Neural crest cell (in vitro differentiated cells): ENCODE measurements at regions not wholly inside any gene's neighbourhood (a gene's known extent, or its start where the extent isn't known, plus 50 kb on each side); places are given as distances from the start of the nearest gene placed in this dataset.

Experiments
- DNase-seq: peaks from one replicate; pipeline ENCODE4 v3.0.0; 2021; ENCODE audit warnings: low read depth, mixed read lengths, low spot score
- H3K27ac Mint-ChIP-seq: one replicate; pipeline ENCODE4 v1.8.0; 2021; ENCODE audit warnings: mild to moderate bottlenecking, mixed read lengths; ENCODE audit not compliant: unreplicated experiment
- H3K27me3 Mint-ChIP-seq: 2 replicates; pipeline ENCODE4 v1.8.0; 2021; ENCODE audit warnings: low read depth, mild to moderate bottlenecking, mixed read lengths
- H3K36me3 Mint-ChIP-seq: 2 replicates; pipeline ENCODE4 v1.8.0; 2021; ENCODE audit warnings: low read depth, mild to moderate bottlenecking, mixed read lengths
- H3K4me1 Mint-ChIP-seq: 2 replicates; pipeline ENCODE4 v1.8.0; 2021; ENCODE audit warnings: mixed read lengths
- H3K4me3 Mint-ChIP-seq: one replicate; pipeline ENCODE4 v1.8.0; 2021; ENCODE audit warnings: mild to moderate bottlenecking, mixed read lengths
- H3K9me3 Mint-ChIP-seq: 2 replicates; pipeline ENCODE4 v1.8.0; 2021; ENCODE audit warnings: mixed read lengths
- TF ChIP-seq, protein P1 (sequence below): fragments of 200-600 bp; sonication (generic); conservative IDR thresholded peaks from 2 replicates; pipeline ENCODE4 v1.5.0; 2021; ENCODE audit warnings: antibody characterized with exemption, mild to moderate bottlenecking

GRCh38 chr5:99827136-99827535 lies 708.0 kb upstream of the FAM174A start:
- Mint-ChIP-seq H3K36me3 (no peaks in the 10 kb centered on the region), H3K4me1 (no peaks in the 10 kb centered on the region), H3K27ac (no peak overlapping the region), H3K9me3 (no peaks in the 10 kb centered on the region), H3K4me3 (no peak overlapping the region), H3K27me3 (no peaks in the 10 kb centered on the region)
- DNase-seq = no peak
- TF ChIP-seq, protein P1, sequence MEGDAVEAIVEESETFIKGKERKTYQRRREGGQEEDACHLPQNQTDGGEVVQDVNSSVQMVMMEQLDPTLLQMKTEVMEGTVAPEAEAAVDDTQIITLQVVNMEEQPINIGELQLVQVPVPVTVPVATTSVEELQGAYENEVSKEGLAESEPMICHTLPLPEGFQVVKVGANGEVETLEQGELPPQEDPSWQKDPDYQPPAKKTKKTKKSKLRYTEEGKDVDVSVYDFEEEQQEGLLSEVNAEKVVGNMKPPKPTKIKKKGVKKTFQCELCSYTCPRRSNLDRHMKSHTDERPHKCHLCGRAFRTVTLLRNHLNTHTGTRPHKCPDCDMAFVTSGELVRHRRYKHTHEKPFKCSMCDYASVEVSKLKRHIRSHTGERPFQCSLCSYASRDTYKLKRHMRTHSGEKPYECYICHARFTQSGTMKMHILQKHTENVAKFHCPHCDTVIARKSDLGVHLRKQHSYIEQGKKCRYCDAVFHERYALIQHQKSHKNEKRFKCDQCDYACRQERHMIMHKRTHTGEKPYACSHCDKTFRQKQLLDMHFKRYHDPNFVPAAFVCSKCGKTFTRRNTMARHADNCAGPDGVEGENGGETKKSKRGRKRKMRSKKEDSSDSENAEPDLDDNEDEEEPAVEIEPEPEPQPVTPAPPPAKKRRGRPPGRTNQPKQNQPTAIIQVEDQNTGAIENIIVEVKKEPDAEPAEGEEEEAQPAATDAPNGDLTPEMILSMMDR = no peak

GRCh38 chr5:99817796-99818195 lies 717.4 kb upstream of the FAM174A start:
- no peak overlapping the region for H3K27ac Mint-ChIP-seq

DNA sequence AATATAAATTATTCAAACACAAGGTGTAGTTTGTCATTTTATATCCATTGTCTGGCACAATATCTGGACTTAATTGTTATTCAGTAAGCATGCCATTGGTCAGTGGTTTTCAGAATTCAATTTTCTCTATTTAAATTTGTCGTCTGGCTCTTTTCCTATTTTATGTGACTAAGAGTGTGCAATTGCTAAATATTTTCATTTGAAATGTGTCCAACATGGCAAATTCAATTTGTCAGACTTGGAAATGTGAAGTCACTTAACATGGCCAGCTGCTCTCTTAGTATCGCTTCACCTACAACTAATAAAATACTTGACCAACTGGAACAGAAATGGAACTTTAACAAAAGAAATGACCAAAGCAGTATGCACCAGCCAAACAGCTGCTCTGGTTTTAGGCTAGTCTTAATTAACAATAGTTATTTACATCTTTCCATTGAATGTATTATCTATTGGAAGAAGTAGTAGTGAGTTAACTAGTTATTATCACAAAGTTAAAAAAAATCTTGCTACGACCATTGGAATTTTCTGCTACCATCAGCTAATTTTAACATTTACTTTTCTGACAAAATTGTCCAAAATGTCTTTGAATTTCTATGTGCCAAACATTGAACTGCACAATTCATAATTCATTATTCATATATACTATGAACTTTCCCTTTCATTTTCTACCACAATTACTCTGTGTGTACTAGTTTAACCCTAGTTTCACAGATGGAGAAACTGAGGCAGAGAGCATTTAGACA lies 720.7 kb upstream of the FAM174A start:
- TF ChIP-seq, protein P1 = no peak
- H3K9me3 Mint-ChIP-seq = no peaks in the 10 kb centered on the region
- no peak overlapping the region for H3K27ac Mint-ChIP-seq
- H3K4me1 Mint-ChIP-seq = no peaks in the 10 kb centered on the region
- H3K27me3 Mint-ChIP-seq = no peaks in the 10 kb centered on the region
- no peaks in the 10 kb centered on the region for H3K36me3 Mint-ChIP-seq
- no peak for DNase-seq
- no peak overlapping the region for H3K4me3 Mint-ChIP-seq

More at GRCh38 chr5:99817796-99818195, 717.4 kb upstream of the FAM174A start:
- Mint-ChIP-seq H3K27me3 (no peaks in the 10 kb centered on the region), H3K36me3 (no peaks in the 10 kb centered on the region), H3K4me3 (no peak overlapping the region), H3K4me1 (no peaks in the 10 kb centered on the region), H3K9me3 (no peaks in the 10 kb centered on the region)
- no peak for DNase-seq
- TF ChIP-seq, protein P1 = no peak

- H3K9me3 Mint-ChIP-seq = no peaks in the 10 kb centered on the region
- H3K4me3 Mint-ChIP-seq = no peak overlapping the region
- no peaks in the 10 kb centered on the region for H3K36me3 Mint-ChIP-seq
- DNase-seq = no peak
- no peaks in the 10 kb centered on the region for H3K27me3 Mint-ChIP-seq
- H3K27ac Mint-ChIP-seq = no peak overlapping the region
- TF ChIP-seq, protein P1 = no peak
- no peaks in the 10 kb centered on the region for H3K4me1 Mint-ChIP-seq
Measured at GRCh38 chr5:99808657-99809230, 726.4 kb upstream of the FAM174A start.

DNA sequence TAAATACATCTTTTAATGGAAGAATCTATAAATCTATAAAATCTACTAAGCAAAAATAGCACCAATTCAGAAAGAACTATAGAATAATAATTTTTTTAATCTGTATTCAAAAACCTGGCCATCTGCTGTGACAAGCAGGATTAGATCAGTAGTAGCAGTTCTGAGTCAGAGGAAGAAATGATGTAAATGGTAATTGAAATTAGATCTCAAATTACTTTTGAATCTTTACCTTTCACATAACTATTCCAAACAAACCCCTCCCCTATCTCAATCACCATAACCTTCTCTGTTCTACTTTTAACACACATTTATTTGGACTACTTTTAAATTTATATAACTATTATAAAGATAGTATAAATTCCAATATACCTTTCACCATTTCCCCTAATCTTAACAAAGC lies 727.8 kb upstream of the FAM174A start:
- TF ChIP-seq, protein P1 = no peak
- Mint-ChIP-seq H3K4me1 (no peaks in the 10 kb centered on the region), H3K27ac (no peak overlapping the region), H3K36me3 (no peaks in the 10 kb centered on the region), H3K27me3 (no peaks in the 10 kb centered on the region), H3K9me3 (no peaks in the 10 kb centered on the region), H3K4me3 (no peak overlapping the region)
- no peak for DNase-seq
